Rectal smooth muscle tissue (tissue), 1 donor: ENCODE measurements at regions not wholly inside any gene's neighbourhood (a gene's known extent, or its start where the extent isn't known, plus 50 kb on each side); places are given as distances from the start of the nearest gene placed in this dataset.

Experiments
- H3K27ac ChIP-seq: one replicate; pipeline ENCODE4 v1.7.0; 2013; ENCODE audit warnings: low read depth, low read length, inconsistent platforms
- H3K27me3 ChIP-seq: one replicate; pipeline ENCODE4 v1.7.0; 2013; ENCODE audit warnings: low read length; ENCODE audit not compliant: control insufficient read depth, insufficient read depth
- H3K36me3 ChIP-seq: one replicate; pipeline ENCODE4 v1.7.0; 2013; ENCODE audit warnings: low read length; ENCODE audit not compliant: control insufficient read depth, insufficient read depth
- H3K4me1 ChIP-seq: one replicate; pipeline ENCODE4 v1.7.0; 2013; ENCODE audit warnings: low read length; ENCODE audit not compliant: control insufficient read depth, insufficient read depth
- H3K4me3 ChIP-seq: one replicate; pipeline ENCODE4 v1.7.0; 2013; ENCODE audit warnings: low read length
- H3K9ac ChIP-seq: one replicate; pipeline ENCODE4 v1.7.0; 2013; ENCODE audit warnings: low read length

- H3K4me3 ChIP-seq, result no peak overlapping the region
Measured at GRCh38 chr6:71187141-71187540, 101.5 kb upstream of the OGFRL1 start.

GRCh38 chr6:71190809-71191208 is 97.8 kb upstream of the OGFRL1 start:
- H3K36me3 ChIP-seq, result no peaks in the 10 kb centered on the region
- no peaks in the 10 kb centered on the region for H3K4me1 ChIP-seq
- no peak overlapping the region for H3K27ac ChIP-seq
- no peak overlapping the region for H3K9ac ChIP-seq
- no peak overlapping the region for H3K4me3 ChIP-seq
- H3K27me3 ChIP-seq, result no peaks in the 10 kb centered on the region

More at GRCh38 chr6:71187141-71187540, 101.5 kb upstream of the OGFRL1 start:
- Histone ChIP-seq H3K4me1 (no peaks in the 10 kb centered on the region), H3K27me3 (no peaks in the 10 kb centered on the region), H3K27ac (no peak overlapping the region), H3K36me3 (no peaks in the 10 kb centered on the region), H3K9ac (no peak overlapping the region)

- no peaks in the 10 kb centered on the region for H3K36me3 ChIP-seq
Measured at GRCh38 chr6:71194724-71195123, 93.9 kb upstream of the OGFRL1 start.

GRCh38 chr6:71197267-71197666 is 91.3 kb upstream of the OGFRL1 start:
- Histone ChIP-seq H3K27me3 (no peaks in the 10 kb centered on the region), H3K4me3 (no peak overlapping the region), H3K9ac (no peak overlapping the region), H3K36me3 (no peaks in the 10 kb centered on the region), H3K4me1 (no peaks in the 10 kb centered on the region), H3K27ac (no peak overlapping the region)

More at GRCh38 chr6:71194724-71195123, 93.9 kb upstream of the OGFRL1 start:
- Histone ChIP-seq H3K27ac (no peak overlapping the region), H3K27me3 (no peaks in the 10 kb centered on the region), H3K9ac (no peak overlapping the region), H3K4me1 (no peaks in the 10 kb centered on the region), H3K4me3 (no peak overlapping the region)

- no peak overlapping the region for H3K4me3 ChIP-seq
- H3K27ac ChIP-seq, result no peak overlapping the region
- H3K9ac ChIP-seq, result no peak overlapping the region
- no peaks in the 10 kb centered on the region for H3K4me1 ChIP-seq
- no peaks in the 10 kb centered on the region for H3K36me3 ChIP-seq
- no peaks in the 10 kb centered on the region for H3K27me3 ChIP-seq
Measured at GRCh38 chr6:71197780-71198179, 90.8 kb upstream of the OGFRL1 start.

- no peak overlapping the region for H3K27ac ChIP-seq
- no peaks in the 10 kb centered on the region for H3K36me3 ChIP-seq
- H3K27me3 ChIP-seq, result no peaks in the 10 kb centered on the region
- no peak overlapping the region for H3K9ac ChIP-seq
- H3K4me3 ChIP-seq, result no peak overlapping the region
- H3K4me1 ChIP-seq, result no peaks in the 10 kb centered on the region
Measured at GRCh38 chr6:71198908-71199307, 89.7 kb upstream of the OGFRL1 start.

- Histone ChIP-seq H3K9ac (no peak overlapping the region), H3K4me3 (no peak overlapping the region), H3K27me3 (no peaks in the 10 kb centered on the region), H3K27ac (no peak overlapping the region), H3K36me3 (no peaks in the 10 kb centered on the region), H3K4me1 (no peaks in the 10 kb centered on the region)
Measured at GRCh38 chr6:71199736-71200135, 88.9 kb upstream of the OGFRL1 start.

GRCh38 chr6:71203206-71203605 is 85.4 kb upstream of the OGFRL1 start:
- Histone ChIP-seq H3K36me3 (no peaks in the 10 kb centered on the region), H3K4me3 (no peak overlapping the region), H3K27me3 (no peaks in the 10 kb centered on the region), H3K9ac (no peak overlapping the region), H3K27ac (no peak overlapping the region), H3K4me1 (no peaks in the 10 kb centered on the region)

- H3K9ac ChIP-seq, result no peak overlapping the region
- no peaks in the 10 kb centered on the region for H3K27me3 ChIP-seq
- no peaks in the 10 kb centered on the region for H3K36me3 ChIP-seq
- no peaks in the 10 kb centered on the region for H3K4me1 ChIP-seq
- no peak overlapping the region for H3K4me3 ChIP-seq
- H3K27ac ChIP-seq, result no peak overlapping the region
Measured at GRCh38 chr6:71204741-71205140, 83.9 kb upstream of the OGFRL1 start.

- H3K9ac ChIP-seq, result no peak overlapping the region
- no peaks in the 10 kb centered on the region for H3K36me3 ChIP-seq
- no peaks in the 10 kb centered on the region for H3K27me3 ChIP-seq
- H3K27ac ChIP-seq, result no peak overlapping the region
- no peaks in the 10 kb centered on the region for H3K4me1 ChIP-seq
- no peak overlapping the region for H3K4me3 ChIP-seq
Measured at GRCh38 chr6:71205336-71205956, 83.2 kb upstream of the OGFRL1 start.

GRCh38 chr6:71206089-71206488 is 82.5 kb upstream of the OGFRL1 start:
- H3K4me3 ChIP-seq, result no peak overlapping the region
- no peaks in the 10 kb centered on the region for H3K36me3 ChIP-seq
- no peaks in the 10 kb centered on the region for H3K4me1 ChIP-seq

GRCh38 chr6:71209206-71209605 is 79.4 kb upstream of the OGFRL1 start:
- H3K27ac ChIP-seq, result no peak overlapping the region
- no peak overlapping the region for H3K9ac ChIP-seq
- H3K4me1 ChIP-seq, result no peaks in the 10 kb centered on the region
- no peaks in the 10 kb centered on the region for H3K27me3 ChIP-seq
- no peak overlapping the region for H3K4me3 ChIP-seq
- H3K36me3 ChIP-seq, result no peaks in the 10 kb centered on the region

More at GRCh38 chr6:71206089-71206488, 82.5 kb upstream of the OGFRL1 start:
- Histone ChIP-seq H3K9ac (no peak overlapping the region), H3K27me3 (no peaks in the 10 kb centered on the region), H3K27ac (no peak overlapping the region)

- Histone ChIP-seq H3K9ac (no peak overlapping the region), H3K27ac (no peak overlapping the region), H3K27me3 (no peaks in the 10 kb centered on the region), H3K4me3 (no peak overlapping the region), H3K36me3 (no peaks in the 10 kb centered on the region), H3K4me1 (no peaks in the 10 kb centered on the region)
Measured at GRCh38 chr6:71209626-71210025, 79.0 kb upstream of the OGFRL1 start.
